SK-N-SH (cell line): ENCODE measurements at regions not wholly inside any gene's neighbourhood (a gene's known extent, or its start where the extent isn't known, plus 50 kb on each side); places are given as distances from the start of the nearest gene placed in this dataset.

Source experiments
- CTCF ChIA-PET: fragments of 300-600, 350-600 bp; formaldehyde crosslinking; extraction: SDS; loops from one replicate; lab custom pipeline; 2021; lab: Yijun Ruan, JAX
- POLR2A ChIA-PET: fragments of 350-600 bp; sonication (Branson Sonifier 250); formaldehyde crosslinking; extraction: SDS; loops from one replicate; lab custom pipeline; 2020; ENCODE audit warnings: antibody characterized with exemption, inconsistent platforms; lab: Yijun Ruan, JAX
- DNase-seq: peaks from one replicate; pipeline ENCODE4 v3.0.0; 2012
- H2AFZ ChIP-seq: fragments of 200-600 bp; sonication (generic); 2 replicates; pipeline ENCODE4 v1.8.1; 2016; ENCODE audit warnings: antibody characterized with exemption, mild to moderate bottlenecking, low read depth
- H3F3A ChIP-seq: fragments of 200-600 bp; sonication (generic); replicated peaks from 2 replicates; pipeline ENCODE3; 2016; ENCODE audit warnings: antibody characterized with exemption, mild to moderate bottlenecking; ENCODE audit not compliant: insufficient read depth
- H3K27ac ChIP-seq, 2 experiments: fragments of 200-500 bp in 1 of 2; fragments of 200-600 bp in 1 of 2; sonication (Bioruptor generic) in 1 of 2; sonication (generic), shearing (Covaris generic) in 1 of 2; 2 replicates each; pipeline versions ENCODE4 v1.5.1 to v1.6.1; 2014 to 2016; ENCODE audit warnings: low read depth in 2 of 2, inconsistent platforms in 1 of 2, low read length in 1 of 2, mild to moderate bottlenecking in 1 of 2, mixed read lengths in 1 of 2
- H3K27me3 ChIP-seq: fragments of 200-600 bp; sonication (generic), shearing (Covaris generic); 2 replicates; pipeline ENCODE4 v1.6.1; 2016; ENCODE audit warnings: mixed run types; ENCODE audit not compliant: insufficient read depth
- H3K36me3 ChIP-seq, 2 experiments: fragments of 200-500 bp in 1 of 2; fragments of 200-600 bp in 1 of 2; sonication (Bioruptor generic) in 1 of 2; sonication (generic) in 1 of 2; replicated peaks in 1 of 2; 2 replicates each; pipeline versions ENCODE3 to v1.5.1; 2014 to 2016; ENCODE audit warnings: low read length in 1 of 2, mild to moderate bottlenecking in 1 of 2; ENCODE audit not compliant: insufficient read depth in 2 of 2, control insufficient read depth in 1 of 2
- H3K4me1 ChIP-seq, 2 experiments: fragments of 200-500 bp in 1 of 2; fragments of 200-600 bp in 1 of 2; sonication (Bioruptor generic) in 1 of 2; sonication (generic), shearing (Covaris generic) in 1 of 2; 2 replicates each; pipeline versions ENCODE4 v1.5.1 to v1.6.1; 2014 to 2016; ENCODE audit warnings: low read depth in 1 of 2, low read length in 1 of 2, mixed run types in 1 of 2; ENCODE audit not compliant: insufficient read depth in 2 of 2, control insufficient read depth in 1 of 2
- H3K4me2 ChIP-seq: fragments of 200-600 bp; sonication (generic), shearing (Covaris generic); 2 replicates; pipeline ENCODE4 v1.6.1; 2017; ENCODE audit warnings: mixed run types
- H3K4me3 ChIP-seq, 2 experiments: fragments of 200-500 bp in 1 of 2; fragments of 200-600 bp in 1 of 2; sonication (Bioruptor generic) in 1 of 2; sonication (generic), shearing (Covaris generic) in 1 of 2; 2 replicates each; pipeline versions ENCODE4 v1.5.1 to v1.8.1; 2014 to 2016; ENCODE audit warnings: low read depth in 2 of 2, inconsistent platforms in 1 of 2, low read length in 1 of 2, mild to moderate bottlenecking in 1 of 2, mixed read lengths in 1 of 2, moderate library complexity in 1 of 2
- H3K79me2 ChIP-seq: fragments of 200-600 bp; sonication (generic); 2 replicates; pipeline ENCODE4 v1.8.1; 2017; ENCODE audit warnings: mild to moderate bottlenecking; ENCODE audit not compliant: insufficient read depth
- H3K9ac ChIP-seq: fragments of 200-600 bp; sonication (generic); 2 replicates; pipeline ENCODE4 v1.6.1; 2017; ENCODE audit warnings: mixed run types
- H3K9me2 ChIP-seq: fragments of 200-600 bp; sonication (generic); 2 replicates; pipeline ENCODE4 v1.6.1; 2017; ENCODE audit warnings: mixed run types
- H3K9me3 ChIP-seq: fragments of 200-600 bp; sonication (generic); 2 replicates; pipeline ENCODE4 v1.6.1; 2017; ENCODE audit warnings: mixed run types, mild to moderate bottlenecking, moderate library complexity
- H4K20me1 ChIP-seq: fragments of 200-600 bp; sonication (generic); 2 replicates; pipeline ENCODE4 v1.6.1; 2017; ENCODE audit warnings: mild to moderate bottlenecking, mixed run types; ENCODE audit not compliant: insufficient read depth
- ELF1 ChIP-seq: IDR thresholded peaks from 2 replicates; pipeline ENCODE4 v1.4.0; 2012
- FOXJ3 ChIP-seq: sonication (generic); formaldehyde crosslinking; IDR thresholded peaks from 2 replicates; pipeline ENCODE4 v1.5.1; 2020; ENCODE audit warnings: mild to moderate bottlenecking, missing genetic modification reagents
- IRF3 ChIP-seq: fragments of 150-350 bp; IDR thresholded peaks from 2 replicates; pipeline ENCODE4 v1.6.1; 2016; ENCODE audit warnings: mild to moderate bottlenecking, low read depth, low read length
- JUND ChIP-seq: IDR thresholded peaks from 2 replicates; pipeline ENCODE4 v1.4.0; 2012
- NRF1 ChIP-seq: IDR thresholded peaks from 2 replicates; pipeline ENCODE4 v1.6.1; 2012; ENCODE audit warnings: low read depth, mild to moderate bottlenecking, low read length
- RAD21 ChIP-seq: IDR thresholded peaks from 2 replicates; pipeline ENCODE4 v1.6.1; 2012; ENCODE audit warnings: mild to moderate bottlenecking, low read length
- RCOR1 ChIP-seq: fragments of 150-350 bp; IDR thresholded peaks from 2 replicates; pipeline ENCODE4 v1.6.1; 2017; ENCODE audit warnings: antibody characterized with exemption, low read length
- USF2 ChIP-seq: fragments of 150-350 bp; IDR thresholded peaks from 2 replicates; pipeline ENCODE4 v1.6.1; 2017; ENCODE audit warnings: antibody characterized with exemption, low read length, low read depth, borderline replicate concordance
- WGBS: methylation state at CpG from one replicate; pipeline ENCODE4 v1.1.6; 2017; ENCODE audit warnings: low lambda C conversion rate; 5-methylcytosine and 5-hydroxymethylcytosine counted together
- TF ChIP-seq, protein P1 (sequence below): fragments of 200-600 bp; sonication (generic); IDR thresholded peaks from 2 replicates; pipeline ENCODE4 v1.6.1; 2017; ENCODE audit warnings: antibody characterized with exemption, mild to moderate bottlenecking, moderate library complexity
- TF ChIP-seq, protein P2 (sequence below): IDR thresholded peaks from 2 replicates; pipeline ENCODE4 v1.4.0; 2012; ENCODE audit warnings: low read depth, borderline replicate concordance

GRCh38 chr10:61139592-61139953, 195.6 kb upstream of the RHOBTB1 start:
- Histone ChIP-seq H3K9ac (no peak overlapping the region), H2AFZ (no peak overlapping the region), H3K4me3 (no peak overlapping the region), H3K27me3 (no peaks in the 10 kb centered on the region), H3K4me1 (peaks cover 0 to 10% of the 10 kb centered on the region in 2 experiments; a peak in 1 of 4 replicates), H4K20me1 (no peaks in the 10 kb centered on the region), H3K36me3 (no peaks in the 10 kb centered on the region), H3K9me2 (no peaks in the 10 kb centered on the region), H3K27ac (no peak overlapping the region), H3K4me2 (no peak overlapping the region), H3F3A (no peaks in the 10 kb centered on the region), H3K9me3 (no peaks in the 10 kb centered on the region), H3K79me2 (no peaks in the 10 kb centered on the region)
- 78% methylated on average over 4 of the region's 4 CpGs for WGBS
- DNase-seq = no peak
- POLR2A ChIA-PET = no interaction called here
- TF ChIP-seq NRF1 (no peak), USF2 (no peak), RCOR1 (no peak), ELF1 (no peak), JUND (no peak), FOXJ3 (CRISPR knock-in tag) (no peak), IRF3 (no peak), RAD21 (no peak)
- TF ChIP-seq, protein P1, sequence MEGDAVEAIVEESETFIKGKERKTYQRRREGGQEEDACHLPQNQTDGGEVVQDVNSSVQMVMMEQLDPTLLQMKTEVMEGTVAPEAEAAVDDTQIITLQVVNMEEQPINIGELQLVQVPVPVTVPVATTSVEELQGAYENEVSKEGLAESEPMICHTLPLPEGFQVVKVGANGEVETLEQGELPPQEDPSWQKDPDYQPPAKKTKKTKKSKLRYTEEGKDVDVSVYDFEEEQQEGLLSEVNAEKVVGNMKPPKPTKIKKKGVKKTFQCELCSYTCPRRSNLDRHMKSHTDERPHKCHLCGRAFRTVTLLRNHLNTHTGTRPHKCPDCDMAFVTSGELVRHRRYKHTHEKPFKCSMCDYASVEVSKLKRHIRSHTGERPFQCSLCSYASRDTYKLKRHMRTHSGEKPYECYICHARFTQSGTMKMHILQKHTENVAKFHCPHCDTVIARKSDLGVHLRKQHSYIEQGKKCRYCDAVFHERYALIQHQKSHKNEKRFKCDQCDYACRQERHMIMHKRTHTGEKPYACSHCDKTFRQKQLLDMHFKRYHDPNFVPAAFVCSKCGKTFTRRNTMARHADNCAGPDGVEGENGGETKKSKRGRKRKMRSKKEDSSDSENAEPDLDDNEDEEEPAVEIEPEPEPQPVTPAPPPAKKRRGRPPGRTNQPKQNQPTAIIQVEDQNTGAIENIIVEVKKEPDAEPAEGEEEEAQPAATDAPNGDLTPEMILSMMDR = no peak
- TF ChIP-seq, protein P2, sequence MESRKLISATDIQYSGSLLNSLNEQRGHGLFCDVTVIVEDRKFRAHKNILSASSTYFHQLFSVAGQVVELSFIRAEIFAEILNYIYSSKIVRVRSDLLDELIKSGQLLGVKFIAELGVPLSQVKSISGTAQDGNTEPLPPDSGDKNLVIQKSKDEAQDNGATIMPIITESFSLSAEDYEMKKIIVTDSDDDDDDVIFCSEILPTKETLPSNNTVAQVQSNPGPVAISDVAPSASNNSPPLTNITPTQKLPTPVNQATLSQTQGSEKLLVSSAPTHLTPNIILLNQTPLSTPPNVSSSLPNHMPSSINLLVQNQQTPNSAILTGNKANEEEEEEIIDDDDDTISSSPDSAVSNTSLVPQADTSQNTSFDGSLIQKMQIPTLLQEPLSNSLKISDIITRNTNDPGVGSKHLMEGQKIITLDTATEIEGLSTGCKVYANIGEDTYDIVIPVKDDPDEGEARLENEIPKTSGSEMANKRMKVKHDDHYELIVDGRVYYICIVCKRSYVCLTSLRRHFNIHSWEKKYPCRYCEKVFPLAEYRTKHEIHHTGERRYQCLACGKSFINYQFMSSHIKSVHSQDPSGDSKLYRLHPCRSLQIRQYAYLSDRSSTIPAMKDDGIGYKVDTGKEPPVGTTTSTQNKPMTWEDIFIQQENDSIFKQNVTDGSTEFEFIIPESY = no peak
- CTCF ChIA-PET = interaction anchor here (0.6 to 2.3 kb wide), 8 partner anchors 16 to 761 kb away, joined by 3 to 23 read pairs (median 4); no protein-coding TSS in a partner anchor
